Choroid plexus epithelial cell (primary cell): ENCODE measurements at regions not wholly inside any gene's neighbourhood (a gene's known extent, or its start where the extent isn't known, plus 50 kb on each side); places are given as distances from the start of the nearest gene placed in this dataset.

ENCODE experiments used
- DNase-seq: peaks from one replicate; pipeline ENCODE4 v3.0.0-alpha.2; 2010; ENCODE audit warnings: low read depth
- H3K4me3 ChIP-seq: 2 replicates; pipeline ENCODE4 v1.5.1; 2011; ENCODE audit warnings: low read depth, mild to moderate bottlenecking, control low read depth, low read length, moderate library complexity
- TF ChIP-seq, protein P1 (sequence below): conservative IDR thresholded peaks from 2 replicates; pipeline ENCODE4 v1.5.1; 2011; ENCODE audit warnings: low read depth, mild to moderate bottlenecking, control low read depth, inconsistent platforms, low read length, moderate library complexity

DNA sequence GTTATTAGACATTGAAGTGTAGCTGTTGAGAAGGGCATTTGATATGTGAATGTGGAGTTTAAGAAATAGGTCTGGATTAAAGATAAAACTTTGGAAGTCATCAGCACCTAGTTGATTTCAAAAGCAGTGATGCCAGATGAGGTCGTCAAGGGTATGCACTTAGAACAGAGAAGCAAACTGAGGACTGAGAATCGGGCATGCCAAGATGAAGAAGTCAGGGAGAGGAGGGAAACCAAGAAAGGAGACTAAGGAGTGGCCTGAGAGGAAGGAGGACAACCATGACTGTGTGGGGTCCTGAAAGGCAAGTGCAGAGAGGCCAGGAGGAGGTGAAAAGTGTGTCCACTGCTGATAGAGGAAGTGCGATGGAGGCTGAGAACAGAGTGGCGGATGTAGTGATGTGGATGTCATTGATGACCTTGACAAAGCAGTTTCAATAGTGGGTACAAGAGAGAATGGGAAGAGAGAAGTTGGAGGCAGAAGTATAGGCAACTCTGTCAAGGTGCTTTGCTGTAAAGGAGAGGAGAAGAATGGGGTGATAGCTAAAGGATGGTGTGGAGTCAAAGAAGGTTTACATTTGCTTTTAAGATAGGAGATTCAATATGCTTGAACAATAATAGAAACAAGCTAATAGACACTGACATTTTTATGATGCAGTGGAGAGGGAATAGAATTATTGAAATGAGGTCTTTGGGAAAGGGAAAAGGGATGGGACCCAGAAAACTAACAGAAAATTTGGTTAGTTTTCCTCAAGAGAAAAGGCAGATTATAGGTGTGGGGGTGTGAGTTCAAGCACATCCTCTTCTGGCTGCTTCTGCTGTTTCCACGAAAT, 139.7 kb upstream of the TMEM170B start:
- no peak overlapping the region for H3K4me3 ChIP-seq
- DNase-seq, result no peak
- TF ChIP-seq, protein P1, sequence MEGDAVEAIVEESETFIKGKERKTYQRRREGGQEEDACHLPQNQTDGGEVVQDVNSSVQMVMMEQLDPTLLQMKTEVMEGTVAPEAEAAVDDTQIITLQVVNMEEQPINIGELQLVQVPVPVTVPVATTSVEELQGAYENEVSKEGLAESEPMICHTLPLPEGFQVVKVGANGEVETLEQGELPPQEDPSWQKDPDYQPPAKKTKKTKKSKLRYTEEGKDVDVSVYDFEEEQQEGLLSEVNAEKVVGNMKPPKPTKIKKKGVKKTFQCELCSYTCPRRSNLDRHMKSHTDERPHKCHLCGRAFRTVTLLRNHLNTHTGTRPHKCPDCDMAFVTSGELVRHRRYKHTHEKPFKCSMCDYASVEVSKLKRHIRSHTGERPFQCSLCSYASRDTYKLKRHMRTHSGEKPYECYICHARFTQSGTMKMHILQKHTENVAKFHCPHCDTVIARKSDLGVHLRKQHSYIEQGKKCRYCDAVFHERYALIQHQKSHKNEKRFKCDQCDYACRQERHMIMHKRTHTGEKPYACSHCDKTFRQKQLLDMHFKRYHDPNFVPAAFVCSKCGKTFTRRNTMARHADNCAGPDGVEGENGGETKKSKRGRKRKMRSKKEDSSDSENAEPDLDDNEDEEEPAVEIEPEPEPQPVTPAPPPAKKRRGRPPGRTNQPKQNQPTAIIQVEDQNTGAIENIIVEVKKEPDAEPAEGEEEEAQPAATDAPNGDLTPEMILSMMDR, result no peak

DNA sequence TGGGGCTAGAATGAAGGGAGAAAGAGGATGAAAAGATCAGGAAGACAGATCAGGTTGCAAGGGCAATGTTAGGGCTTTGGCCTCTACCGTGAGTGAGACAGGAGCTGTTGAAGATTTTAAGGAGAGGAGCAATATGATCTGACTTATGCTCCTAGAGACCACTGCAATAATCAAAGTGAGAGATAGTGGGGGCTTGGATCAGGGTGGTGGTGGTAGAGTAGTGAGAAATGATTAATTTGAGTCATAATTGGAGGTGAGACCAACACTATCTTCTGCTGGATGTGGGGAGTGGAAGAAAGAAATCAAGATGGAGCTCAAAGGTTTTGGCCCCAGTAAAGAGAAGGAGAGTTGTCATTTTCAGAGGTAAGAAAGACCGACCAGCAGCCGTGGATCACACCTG, 140.7 kb upstream of the TMEM170B start:
- DNase-seq, result no peak
- TF ChIP-seq, protein P1, result no peak
- H3K4me3 ChIP-seq, result no peak overlapping the region

DNA sequence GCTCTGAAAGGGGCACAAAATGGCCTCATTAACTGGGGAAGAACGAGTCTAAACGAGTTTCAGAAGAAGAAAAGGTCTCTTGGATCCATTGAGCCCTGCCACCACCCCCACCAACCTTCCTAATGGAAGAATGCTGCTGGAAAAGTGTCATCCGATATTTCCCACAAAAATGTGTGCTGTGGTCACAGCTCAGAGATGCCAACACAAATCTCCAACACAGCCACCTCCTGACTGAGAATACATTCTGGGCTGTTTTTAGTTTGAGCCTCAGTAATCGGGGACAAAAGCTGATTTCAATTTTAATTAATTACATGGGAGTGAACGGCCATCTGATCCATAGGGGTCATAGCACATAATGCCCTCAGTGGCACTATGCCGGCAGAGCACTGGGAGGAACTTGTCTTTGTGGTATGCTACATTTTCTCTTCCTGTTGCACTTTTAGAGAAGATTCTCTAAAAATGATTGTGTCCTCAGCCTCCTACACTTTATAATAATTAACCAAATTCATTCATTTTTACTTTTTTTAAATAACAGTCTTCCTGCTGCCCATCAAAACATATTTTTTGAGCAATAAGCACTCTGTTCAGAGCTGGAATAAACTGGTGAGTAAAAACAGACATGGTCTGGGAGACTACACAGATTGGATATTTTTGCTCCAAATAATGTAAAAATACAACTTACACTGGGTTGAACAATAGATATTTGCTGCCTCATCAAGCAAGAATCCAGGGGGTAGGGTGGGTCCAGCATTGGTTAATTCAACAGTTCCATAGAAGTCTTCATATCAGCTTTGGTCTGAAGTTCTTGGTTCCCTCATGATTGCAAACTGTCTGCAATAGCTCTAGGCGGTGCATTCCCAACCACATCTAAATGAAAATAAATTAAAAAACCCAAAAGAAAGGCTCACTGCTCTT, 143.6 kb upstream of the TMEM170B start:
- DNase-seq, result no peak
- no peak overlapping the region for H3K4me3 ChIP-seq
- TF ChIP-seq, protein P1, result no peak

DNA sequence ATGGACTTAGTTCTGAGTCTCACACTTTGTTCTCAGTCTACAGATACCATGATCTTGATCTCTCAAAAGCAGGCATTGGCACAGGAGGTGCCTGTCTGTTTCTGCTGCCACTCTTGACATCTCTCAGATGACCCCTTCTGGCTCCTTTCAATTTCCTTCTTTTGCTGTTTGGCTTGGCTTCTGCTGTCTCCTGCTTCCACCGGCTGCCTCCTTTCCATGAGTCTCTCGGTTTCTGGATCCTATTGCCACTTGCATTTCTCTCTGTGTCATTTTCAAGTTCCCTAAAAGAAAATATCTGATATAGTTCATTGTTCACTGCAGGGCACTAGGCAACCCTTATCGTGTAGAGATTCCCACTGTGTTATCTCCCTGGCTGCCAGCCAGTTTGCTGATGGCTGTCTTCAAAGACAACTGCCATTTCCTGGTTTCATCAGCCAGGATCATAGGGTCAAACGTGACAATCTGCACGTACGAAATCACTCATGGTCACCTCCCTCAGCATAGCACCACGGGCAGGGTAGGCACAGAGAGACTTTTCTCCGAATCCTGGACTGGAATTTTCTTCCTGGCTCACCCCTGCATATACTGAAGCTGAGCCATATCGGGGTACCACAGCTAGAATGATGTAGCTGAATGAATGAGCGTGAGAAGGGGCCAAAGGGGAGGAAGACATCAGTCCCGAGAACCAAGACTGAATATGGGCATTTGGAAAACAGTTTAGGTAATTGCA, 144.6 kb upstream of the TMEM170B start:
- TF ChIP-seq, protein P1, result no peak
- H3K4me3 ChIP-seq, result no peak overlapping the region
- DNase-seq, result no peak

DNA sequence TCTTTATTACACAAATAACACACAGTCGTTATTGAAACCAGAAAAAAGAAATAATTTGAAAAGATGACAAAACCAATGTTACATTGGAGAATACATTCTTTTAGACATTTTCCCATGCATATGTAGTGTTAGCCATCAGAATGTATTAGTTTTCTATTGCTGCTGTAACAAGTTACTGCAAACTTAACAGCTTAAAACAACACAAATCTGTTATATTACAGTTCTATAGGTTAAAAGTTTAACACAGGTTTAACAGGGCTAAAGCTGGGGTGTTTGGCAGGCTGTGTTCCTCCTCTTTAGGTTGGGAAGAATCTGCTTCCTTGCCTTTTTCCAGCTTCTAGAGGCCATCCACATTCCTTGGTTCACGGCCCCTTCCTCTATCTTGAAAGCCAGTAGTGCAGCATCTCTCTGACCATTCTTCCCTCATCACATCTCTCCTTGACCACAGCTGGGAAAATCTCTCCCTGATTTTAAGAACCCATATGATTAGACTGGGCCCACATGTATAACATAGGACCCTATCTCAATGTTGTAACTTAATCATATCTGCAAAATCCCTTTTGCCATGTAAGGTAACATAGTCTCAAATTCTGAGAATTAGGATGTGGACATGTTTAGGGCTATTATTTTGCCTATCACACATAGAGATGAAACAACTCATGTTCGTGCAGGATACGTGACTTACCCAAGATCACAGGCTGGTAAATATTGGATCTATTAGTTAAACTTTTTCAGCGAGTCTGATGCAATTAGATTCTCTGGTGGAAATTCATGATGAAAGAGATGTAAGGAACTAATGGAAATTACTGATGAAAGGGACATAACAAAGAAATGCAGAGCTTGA, 145.4 kb upstream of the TMEM170B start:
- DNase-seq, result no peak
- TF ChIP-seq, protein P1, result no peak
- H3K4me3 ChIP-seq, result no peak overlapping the region

DNA sequence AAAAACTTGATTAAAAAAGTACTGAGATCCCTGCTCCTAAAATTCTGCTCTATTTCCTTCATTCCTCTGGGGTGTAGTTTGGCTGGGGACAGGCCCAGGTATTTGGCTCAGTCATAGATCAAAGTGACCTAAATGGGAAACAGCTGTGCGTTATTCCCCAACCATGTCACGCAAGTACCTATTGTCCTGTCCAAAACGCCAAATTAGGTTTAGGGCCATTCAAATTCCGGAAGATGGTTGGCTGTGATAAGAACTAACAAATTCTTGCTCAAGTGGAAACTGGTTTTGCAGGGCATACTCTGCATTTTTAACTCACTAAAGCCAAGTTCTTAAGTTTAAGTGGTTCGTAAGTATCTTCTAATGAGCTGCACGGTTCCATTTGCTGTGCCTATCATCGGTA, 147.6 kb upstream of the TMEM170B start:
- TF ChIP-seq, protein P1, result no peak

More for the DNA sequence above, 147.6 kb upstream of the TMEM170B start:
- H3K4me3 ChIP-seq, result no peak overlapping the region
- no peak for DNase-seq
